ENCODE measurements at regions not wholly inside any gene's neighbourhood (a gene's known extent, or its start where the extent isn't known, plus 50 kb on each side); places are given as distances from the start of the nearest gene placed in this dataset.

GRCh38 chr10:88062798-88063472 is 199.5 kb downstream of the PTEN start:
- H3K36me3 Mint-ChIP-seq (ENCODE audit: insufficient read depth, unreplicated experiment): no peaks in the 10 kb centered on the region
- TF ChIP-seq CTCF (IDR thresholded peaks at IDR 0.05; ENCODE audit: insufficient read depth in 1 of 2, low read depth in 1 of 2, low read length in 1 of 2, severe bottlenecking in 1 of 2, unreplicated experiment in 1 of 2): no peak
- H3K4me1 Mint-ChIP-seq (ENCODE audit: low read depth, unreplicated experiment): no peaks in the 10 kb centered on the region
- no peaks in the 10 kb centered on the region for H3K27me3 Mint-ChIP-seq (ENCODE audit: insufficient read depth, unreplicated experiment)
- no peaks in the 10 kb centered on the region for H3K27me3 ChIP-seq (replicated peaks; ENCODE audit: control insufficient read depth, insufficient read depth, low read length)
- no peak overlapping the region for H3K4me3 ChIP-seq (ENCODE audit: low read depth, low read length)
- no peak for DNase-seq
- no peaks in the 10 kb centered on the region for H3K9me3 Mint-ChIP-seq (ENCODE audit: unreplicated experiment)
- ChIA-PET CTCF (no interaction called here), POLR2A (no interaction called here)
- no peaks in the 10 kb centered on the region for H3K9me3 ChIP-seq
- H3K36me3 ChIP-seq (ENCODE audit: control insufficient read depth, insufficient read depth, low read length): no peaks in the 10 kb centered on the region
- no TSS peak for BruUV-seq (replicated peaks)
- no peak overlapping the region for H3K4me3 Mint-ChIP-seq (ENCODE audit: unreplicated experiment)
- intact Hi-C loops (cut with micrococcal nuclease; ENCODE audit: unreplicated experiment): no loop called here
- H3K27ac Mint-ChIP-seq (ENCODE audit: unreplicated experiment): no peak overlapping the region
- H3K4me1 ChIP-seq: peaks cover 13% of the 10 kb centered on the region

GRCh38 chr10:88063861-88064557 is 200.6 kb downstream of the PTEN start:
- H3K4me3 Mint-ChIP-seq (ENCODE audit: unreplicated experiment): no peak overlapping the region
- Histone ChIP-seq H3K9me3 (no peaks in the 10 kb centered on the region), H3K4me1 (peaks cover 13% of the 10 kb centered on the region), H3K36me3 (ENCODE audit: control insufficient read depth, insufficient read depth, low read length) (no peaks in the 10 kb centered on the region), H3K4me3 (ENCODE audit: low read depth, low read length) (no peak overlapping the region), H3K27me3 (replicated peaks; ENCODE audit: control insufficient read depth, insufficient read depth, low read length) (no peaks in the 10 kb centered on the region)
- ChIA-PET CTCF (no interaction called here), POLR2A (no interaction called here)
- no TSS peak for BruUV-seq (replicated peaks)
- H3K27me3 Mint-ChIP-seq (ENCODE audit: insufficient read depth, unreplicated experiment): no peaks in the 10 kb centered on the region
- H3K36me3 Mint-ChIP-seq (ENCODE audit: insufficient read depth, unreplicated experiment): no peaks in the 10 kb centered on the region
- TF ChIP-seq CTCF (IDR thresholded peaks at IDR 0.05; ENCODE audit: insufficient read depth in 1 of 2, low read depth in 1 of 2, low read length in 1 of 2, severe bottlenecking in 1 of 2, unreplicated experiment in 1 of 2): no peak
- no peaks in the 10 kb centered on the region for H3K9me3 Mint-ChIP-seq (ENCODE audit: unreplicated experiment)
- intact Hi-C loops (cut with micrococcal nuclease; ENCODE audit: unreplicated experiment): no loop called here
- DNase-seq: no peak
- H3K27ac Mint-ChIP-seq (ENCODE audit: unreplicated experiment): no peak overlapping the region
- H3K4me1 Mint-ChIP-seq (ENCODE audit: low read depth, unreplicated experiment): no peaks in the 10 kb centered on the region

- no TSS peak for BruUV-seq (replicated peaks)
- H3K4me3 ChIP-seq (ENCODE audit: low read depth, low read length): no peak overlapping the region
- H3K27me3 ChIP-seq (replicated peaks; ENCODE audit: control insufficient read depth, insufficient read depth, low read length): no peaks in the 10 kb centered on the region
- no peak for TF ChIP-seq CTCF (IDR thresholded peaks at IDR 0.05; ENCODE audit: insufficient read depth in 1 of 2, low read depth in 1 of 2, low read length in 1 of 2, severe bottlenecking in 1 of 2, unreplicated experiment in 1 of 2)
- H3K36me3 Mint-ChIP-seq (ENCODE audit: insufficient read depth, unreplicated experiment): no peaks in the 10 kb centered on the region
- H3K36me3 ChIP-seq (ENCODE audit: control insufficient read depth, insufficient read depth, low read length): no peaks in the 10 kb centered on the region
- DNase-seq: no peak
- no peaks in the 10 kb centered on the region for H3K9me3 Mint-ChIP-seq (ENCODE audit: unreplicated experiment)
- no peak overlapping the region for H3K27ac Mint-ChIP-seq (ENCODE audit: unreplicated experiment)
- peaks cover 18% of the 10 kb centered on the region for H3K4me1 ChIP-seq
- ChIA-PET CTCF (no interaction called here), POLR2A (no interaction called here)
- intact Hi-C loops (cut with micrococcal nuclease; ENCODE audit: unreplicated experiment): no loop called here
- no peaks in the 10 kb centered on the region for H3K27me3 Mint-ChIP-seq (ENCODE audit: insufficient read depth, unreplicated experiment)
- no peaks in the 10 kb centered on the region for H3K9me3 ChIP-seq
- H3K4me1 Mint-ChIP-seq (ENCODE audit: low read depth, unreplicated experiment): no peaks in the 10 kb centered on the region
- H3K4me3 Mint-ChIP-seq (ENCODE audit: unreplicated experiment): no peak overlapping the region
These were observed 201.4 kb downstream of the PTEN start for GRCh38 chr10:88064608-88065382.
